Lower leg skin (tissue), 4 donors: ENCODE measurements at regions not wholly inside any gene's neighbourhood (a gene's known extent, or its start where the extent isn't known, plus 50 kb on each side); places are given as distances from the start of the nearest gene placed in this dataset.

Source experiments
- DNase-seq, 2 donors: peaks; one replicate each; pipeline ENCODE4 v3.0.0-alpha.2; 2019; ENCODE audit warnings: low spot score in 2 of 2
- H3K4me3 ChIP-seq: fragments of 200-600 bp; sonication (generic); 2 replicates; pipeline ENCODE4 v1.5.1; 2017; ENCODE audit warnings: mild to moderate bottlenecking, low read depth; ENCODE audit not compliant: poor library complexity, severe bottlenecking
- POLR2A ChIP-seq, 2 donors: fragments of 450-650 bp; IDR thresholded peaks; one replicate each; pipeline ENCODE4 v1.6.1; 2016 to 2017; ENCODE audit warnings: antibody characterized with exemption in 2 of 2, mild to moderate bottlenecking in 1 of 2, moderate library complexity in 1 of 2
- WGBS, 2 donors: methylation state at CpG; one replicate each; pipeline ENCODE4 v1.1.5; 2018; 5-methylcytosine and 5-hydroxymethylcytosine counted together
- intact Hi-C: fragments of 100-400 bp; cut with DNase I; formaldehyde crosslinking; loops from one replicate; pipeline ENCODE4 v1.15.0; 2023; ENCODE audit warnings: low total_unique reads
- TF ChIP-seq, protein P1 (sequence below), 3 donors: fragments of 450-650 bp; IDR thresholded peaks; one replicate each; pipeline ENCODE4 v1.5.1; 2016; ENCODE audit warnings: antibody characterized with exemption in 3 of 3, mild to moderate bottlenecking in 3 of 3, moderate library complexity in 2 of 3

DNA sequence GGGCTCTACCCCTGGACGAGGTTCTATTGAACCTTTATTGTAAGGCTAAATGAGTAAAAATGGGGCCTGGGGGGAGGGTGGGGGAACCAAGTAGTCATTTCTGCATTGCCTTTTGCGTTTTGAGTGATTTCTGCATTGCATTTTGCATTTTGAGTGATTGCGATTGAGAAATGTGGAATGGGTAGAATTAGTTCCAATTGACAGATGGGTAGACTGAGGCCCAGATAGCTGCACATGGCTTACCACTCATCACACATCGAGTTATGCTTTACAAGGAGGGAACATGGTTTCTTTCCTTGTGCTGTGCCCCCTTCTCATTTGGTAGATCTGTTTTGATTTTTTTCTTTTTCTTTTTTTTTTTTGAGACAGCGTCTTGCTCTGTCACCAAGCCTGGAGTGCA is 858.7 kb downstream of the TYW1 start:
- no peak for TF ChIP-seq POLR2A (IDR thresholded peaks at IDR 0.05)
- TF ChIP-seq, protein P1, sequence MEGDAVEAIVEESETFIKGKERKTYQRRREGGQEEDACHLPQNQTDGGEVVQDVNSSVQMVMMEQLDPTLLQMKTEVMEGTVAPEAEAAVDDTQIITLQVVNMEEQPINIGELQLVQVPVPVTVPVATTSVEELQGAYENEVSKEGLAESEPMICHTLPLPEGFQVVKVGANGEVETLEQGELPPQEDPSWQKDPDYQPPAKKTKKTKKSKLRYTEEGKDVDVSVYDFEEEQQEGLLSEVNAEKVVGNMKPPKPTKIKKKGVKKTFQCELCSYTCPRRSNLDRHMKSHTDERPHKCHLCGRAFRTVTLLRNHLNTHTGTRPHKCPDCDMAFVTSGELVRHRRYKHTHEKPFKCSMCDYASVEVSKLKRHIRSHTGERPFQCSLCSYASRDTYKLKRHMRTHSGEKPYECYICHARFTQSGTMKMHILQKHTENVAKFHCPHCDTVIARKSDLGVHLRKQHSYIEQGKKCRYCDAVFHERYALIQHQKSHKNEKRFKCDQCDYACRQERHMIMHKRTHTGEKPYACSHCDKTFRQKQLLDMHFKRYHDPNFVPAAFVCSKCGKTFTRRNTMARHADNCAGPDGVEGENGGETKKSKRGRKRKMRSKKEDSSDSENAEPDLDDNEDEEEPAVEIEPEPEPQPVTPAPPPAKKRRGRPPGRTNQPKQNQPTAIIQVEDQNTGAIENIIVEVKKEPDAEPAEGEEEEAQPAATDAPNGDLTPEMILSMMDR (IDR thresholded peaks at IDR 0.05): no peak
- intact Hi-C loops: no loop called here
- WGBS, 2 donors: 69 to 74% methylated on average over 5 of the region's 5 CpGs
- DNase-seq: no peak
- H3K4me3 ChIP-seq: no peak overlapping the region

GRCh38 chr7:67856046-67856445 is 859.4 kb downstream of the TYW1 start:
- TF ChIP-seq, protein P1 (IDR thresholded peaks at IDR 0.05): no peak
- TF ChIP-seq POLR2A (IDR thresholded peaks at IDR 0.05): no peak
- DNase-seq: no peak
- WGBS, 2 donors: 77 to 91% methylated on average over 2 of the region's 2 CpGs

DNA sequence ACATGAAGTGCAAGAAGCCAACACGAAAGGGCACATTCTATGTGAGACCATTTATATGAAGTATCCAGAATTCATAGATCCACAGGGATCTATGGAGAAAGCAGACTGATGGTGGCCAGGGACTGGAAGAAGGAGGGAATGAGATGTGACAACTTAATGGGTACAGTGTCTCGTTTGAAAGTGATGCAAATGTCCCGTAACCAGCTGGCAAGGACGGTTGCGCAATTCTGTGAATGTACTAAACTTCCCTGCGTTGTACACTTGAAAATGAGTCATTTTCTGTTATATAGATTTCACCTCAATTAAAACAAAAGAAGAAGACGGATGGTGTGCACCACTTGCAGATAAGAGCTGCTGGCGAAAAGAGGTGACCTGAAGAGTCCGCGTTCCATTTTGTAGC is 861.1 kb downstream of the TYW1 start:
- TF ChIP-seq, protein P1 (IDR thresholded peaks at IDR 0.05): no peak
- TF ChIP-seq POLR2A (IDR thresholded peaks at IDR 0.05): no peak
- intact Hi-C loops: no loop called here
- no peak overlapping the region for H3K4me3 ChIP-seq
- WGBS, 2 donors: 77 to 88% methylated on average over 10 of the region's 10 CpGs
- no peak for DNase-seq

More at GRCh38 chr7:67856046-67856445, 859.4 kb downstream of the TYW1 start:
- no peak overlapping the region for H3K4me3 ChIP-seq
- intact Hi-C loops: no loop called here

DNA sequence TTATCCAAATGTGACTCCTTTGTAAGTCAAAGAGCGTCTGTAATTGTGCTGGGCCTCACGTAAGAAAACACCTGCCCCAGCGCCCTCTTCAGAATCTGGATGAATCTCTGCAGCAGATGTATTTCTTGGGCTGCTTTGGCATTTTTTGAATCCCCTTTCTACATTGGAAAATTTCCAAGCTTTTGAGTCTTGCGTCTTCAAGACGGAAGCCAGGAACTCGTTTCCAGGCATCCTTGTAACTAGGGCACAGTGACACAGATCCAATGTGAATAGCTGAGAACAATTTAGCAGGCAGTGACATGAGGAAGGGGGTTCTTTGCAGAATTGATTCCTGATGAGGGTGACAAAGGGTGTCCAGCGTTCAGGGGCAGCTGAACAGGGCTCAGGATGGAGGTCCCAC is 862.3 kb downstream of the TYW1 start:
- no peak for DNase-seq
- intact Hi-C loops: no loop called here
- WGBS, 2 donors: 46 to 54% methylated on average over 7 of the region's 7 CpGs
- TF ChIP-seq, protein P1 (IDR thresholded peaks at IDR 0.05): no peak
- no peak for TF ChIP-seq POLR2A (IDR thresholded peaks at IDR 0.05)
- no peak overlapping the region for H3K4me3 ChIP-seq

- TF ChIP-seq, protein P1 (IDR thresholded peaks at IDR 0.05): no peak
- no peak for TF ChIP-seq POLR2A (IDR thresholded peaks at IDR 0.05)
- WGBS, 2 donors: 81 to 84% methylated on average over 6 of the region's 6 CpGs
- intact Hi-C loops: no loop called here
- no peak overlapping the region for H3K4me3 ChIP-seq
- DNase-seq: no peak
Measured at GRCh38 chr7:67863911-67864310, 867.3 kb downstream of the TYW1 start.

- intact Hi-C loops: no loop called here
- H3K4me3 ChIP-seq: no peak overlapping the region
- no peak for TF ChIP-seq POLR2A (IDR thresholded peaks at IDR 0.05)
- TF ChIP-seq, protein P1 (IDR thresholded peaks at IDR 0.05): no peak
- no peak for DNase-seq
Measured at GRCh38 chr7:67866054-67866453, 869.4 kb downstream of the TYW1 start.
